H9 (cell line): ENCODE measurements at regions not wholly inside any gene's neighbourhood (a gene's known extent, or its start where the extent isn't known, plus 50 kb on each side); places are given as distances from the start of the nearest gene placed in this dataset.

Experiments
- DNase-seq: peaks from one replicate; pipeline ENCODE4 v3.0.0-alpha.2; 2017
- H2AFZ ChIP-seq: one replicate; pipeline ENCODE4 v1.6.1; 2013; ENCODE audit warnings: mild to moderate bottlenecking, low read length, control low read depth, moderate library complexity
- H2AK5ac ChIP-seq: 2 replicates; pipeline ENCODE4 v1.6.1; 2013; ENCODE audit warnings: low read length, control low read depth, mixed read lengths; ENCODE audit not compliant: insufficient read length
- H2BK120ac ChIP-seq: one replicate; pipeline ENCODE4 v1.6.1; 2013; ENCODE audit warnings: low read depth, mild to moderate bottlenecking, low read length, control low read depth, inconsistent platforms; ENCODE audit not compliant: poor library complexity, severe bottlenecking
- H2BK12ac ChIP-seq: 2 replicates; pipeline ENCODE4 v1.6.1; 2013; ENCODE audit warnings: low read length, control low read depth, mixed read lengths, low read depth; ENCODE audit not compliant: insufficient read length
- H2BK15ac ChIP-seq: 2 replicates; pipeline ENCODE4 v1.6.1; 2013; ENCODE audit warnings: low read depth, low read length, control low read depth
- H2BK20ac ChIP-seq: one replicate; pipeline ENCODE4 v1.6.1; 2013; ENCODE audit warnings: low read depth, mild to moderate bottlenecking, low read length, control low read depth, inconsistent platforms; ENCODE audit not compliant: poor library complexity, severe bottlenecking
- H2BK5ac ChIP-seq: 2 replicates; pipeline ENCODE4 v1.6.1; 2013; ENCODE audit warnings: low read length, control low read depth, mixed read lengths; ENCODE audit not compliant: insufficient read length
- H3K14ac ChIP-seq: 2 replicates; pipeline ENCODE4 v1.6.1; 2013; ENCODE audit warnings: low read length, control low read depth; ENCODE audit not compliant: insufficient read depth
- H3K18ac ChIP-seq: 2 replicates; pipeline ENCODE4 v1.6.1; 2013; ENCODE audit warnings: low read depth, mild to moderate bottlenecking, mixed read lengths, low read length, control low read depth; ENCODE audit not compliant: insufficient read length
- H3K23ac ChIP-seq: 2 replicates; pipeline ENCODE4 v1.6.1; 2013; ENCODE audit warnings: low read length, control low read depth, mixed read lengths, low read depth; ENCODE audit not compliant: insufficient read length
- H3K23me2 ChIP-seq: 2 replicates; pipeline ENCODE4 v1.6.1; 2013; ENCODE audit warnings: low read depth, mild to moderate bottlenecking, mixed read lengths, low read length, control low read depth; ENCODE audit not compliant: insufficient read length, poor library complexity, severe bottlenecking
- H3K27ac ChIP-seq: 2 replicates; pipeline ENCODE4 v1.5.1; 2013; ENCODE audit warnings: low read length, control low read depth, mixed read lengths, low read depth; ENCODE audit not compliant: insufficient read length
- H3K27me3 ChIP-seq: 2 replicates; pipeline ENCODE4 v1.6.1; 2013; ENCODE audit warnings: low read length, control low read depth, inconsistent platforms; ENCODE audit not compliant: insufficient read depth
- H3K4ac ChIP-seq: 2 replicates; pipeline ENCODE4 v1.6.1; 2013; ENCODE audit warnings: low read depth, mild to moderate bottlenecking, control low read depth, inconsistent platforms, low read length, moderate library complexity
- H3K4me1 ChIP-seq: 2 replicates; pipeline ENCODE4 v1.6.1; 2013; ENCODE audit warnings: low read length, control low read depth, inconsistent platforms; ENCODE audit not compliant: insufficient read depth
- H3K4me2 ChIP-seq: 2 replicates; pipeline ENCODE4 v1.6.1; 2013; ENCODE audit warnings: low read length, control low read depth, mixed read lengths; ENCODE audit not compliant: insufficient read length, insufficient read depth
- H3K56ac ChIP-seq: 2 replicates; pipeline ENCODE4 v1.6.1; 2013; ENCODE audit warnings: low read depth, mild to moderate bottlenecking, mixed read lengths, low read length, control low read depth; ENCODE audit not compliant: insufficient read length
- H3K79me1 ChIP-seq: 2 replicates; pipeline ENCODE4 v1.6.1; 2013; ENCODE audit warnings: low read depth, mild to moderate bottlenecking, moderate library complexity, low read length, control low read depth, inconsistent platforms; ENCODE audit not compliant: insufficient read depth, poor library complexity, severe bottlenecking
- H3K79me2 ChIP-seq: 2 replicates; pipeline ENCODE4 v1.6.1; 2013; ENCODE audit warnings: low read length, control low read depth, inconsistent platforms; ENCODE audit not compliant: insufficient read depth
- H3K9ac ChIP-seq: 2 replicates; pipeline ENCODE4 v1.6.1; 2013; ENCODE audit warnings: low read length, control low read depth, mixed read lengths; ENCODE audit not compliant: insufficient read length; ENCODE audit errors: extremely low read depth
- H3K9me3 ChIP-seq: one replicate; pipeline ENCODE4 v1.6.1; 2013; ENCODE audit warnings: low read depth, low read length, inconsistent platforms; ENCODE audit not compliant: control insufficient read depth
- H3T11ph ChIP-seq: one replicate; pipeline ENCODE4 v1.6.1; 2013; ENCODE audit warnings: mild to moderate bottlenecking, low read length, control low read depth, inconsistent platforms
- H4K20me1 ChIP-seq: one replicate; pipeline ENCODE4 v1.6.1; 2013; ENCODE audit not compliant: control insufficient read depth, insufficient read length, insufficient read depth
- H4K5ac ChIP-seq: 2 replicates; pipeline ENCODE4 v1.6.1; 2013; ENCODE audit warnings: low read depth, mild to moderate bottlenecking, mixed read lengths, low read length, control low read depth; ENCODE audit not compliant: insufficient read length
- H4K8ac ChIP-seq: replicated peaks from 2 replicates; pipeline ENCODE4 v1.6.1; 2013; ENCODE audit warnings: low read length, control low read depth, mixed read lengths, low read depth; ENCODE audit not compliant: insufficient read length
- H4K91ac ChIP-seq: 2 replicates; pipeline ENCODE4 v1.6.1; 2013; ENCODE audit warnings: low read depth, mild to moderate bottlenecking, moderate library complexity, mixed read lengths, low read length, control low read depth; ENCODE audit not compliant: insufficient read length
- H3K27ac Mint-ChIP-seq, 3 experiments: 2 replicates in 2 of 3; 3 replicates in 1 of 3; pipeline ENCODE4 v1.8.0; 2020 to 2021; ENCODE audit warnings: mixed read lengths in 3 of 3, mild to moderate bottlenecking in 1 of 3, moderate library complexity in 1 of 3
- H3K27me3 Mint-ChIP-seq: 2 replicates; pipeline ENCODE4 v1.8.0; 2021; ENCODE audit warnings: low read depth, mild to moderate bottlenecking, moderate library complexity, mixed read lengths
- H3K36me3 Mint-ChIP-seq, 3 experiments: 2 replicates in 2 of 3; 3 replicates in 1 of 3; pipeline ENCODE4 v1.8.0; 2020 to 2021; ENCODE audit warnings: low read depth in 3 of 3, mixed read lengths in 3 of 3; ENCODE audit not compliant: insufficient read depth in 1 of 3
- H3K4me1 Mint-ChIP-seq, 2 experiments: 2 replicates each; pipeline ENCODE4 v1.8.0; 2020; ENCODE audit warnings: mixed read lengths in 2 of 2
- H3K4me3 Mint-ChIP-seq, 2 experiments: 2 replicates in 1 of 2; 3 replicates in 1 of 2; pipeline ENCODE4 v1.8.0; 2020 to 2021; ENCODE audit warnings: mild to moderate bottlenecking in 2 of 2, mixed read lengths in 2 of 2, moderate library complexity in 1 of 2
- H3K9me3 Mint-ChIP-seq, 2 experiments: 2 replicates in 1 of 2; 3 replicates in 1 of 2; pipeline ENCODE4 v1.8.0; 2020; ENCODE audit warnings: mild to moderate bottlenecking in 2 of 2, mixed read lengths in 2 of 2, moderate library complexity in 1 of 2
- CTCF ChIP-seq: fragments of 200-600 bp; sonication (generic); conservative IDR thresholded peaks from 3 replicates; pipeline ENCODE4 v1.8.0; 2021; ENCODE audit warnings: antibody characterized with exemption, mild to moderate bottlenecking
- WGBS: extraction: QIAGEN DNeasy Blood & Tissue Kit; methylation state at CpG from one replicate; pipeline ENCODE4 v1.1.7; 2013; ENCODE audit warnings: missing lambda C conversion rate, low lambda C conversion rate, mixed read lengths; ENCODE audit not compliant: insufficient read length; ENCODE audit errors: extremely low coverage; 5-methylcytosine and 5-hydroxymethylcytosine counted together

GRCh38 chr12:29882846-29883245 is 99.1 kb upstream of the TMTC1 start:
- no peak overlapping the region for H2BK15ac ChIP-seq
- no peaks in the 10 kb centered on the region for H3K27me3 ChIP-seq
- no peak overlapping the region for H2BK20ac ChIP-seq
- no peaks in the 10 kb centered on the region for H3K79me2 ChIP-seq
- no peak overlapping the region for H4K91ac ChIP-seq
- H3K9ac ChIP-seq, result no peak overlapping the region
- no peak for TF ChIP-seq CTCF
- no peak for DNase-seq
- Mint-ChIP-seq H3K27ac (no peak overlapping the region), H3K27me3 (peaks cover 1% of the 10 kb centered on the region; the same call in 1 of the 2 replicates), H3K9me3 (peaks cover 30 to 40% of the 10 kb centered on the region in 2 experiments), H3K4me3 (no peak overlapping the region), H3K4me1 (peaks cover 46 to 47% of the 10 kb centered on the region in 2 experiments), H3K36me3 (peaks cover 19 to 39% (median 29%) of the 10 kb centered on the region in 3 experiments)
- H2AFZ ChIP-seq, result no peak overlapping the region
- no peaks in the 10 kb centered on the region for H4K20me1 ChIP-seq
- no peak overlapping the region for H2BK5ac ChIP-seq
- no peak overlapping the region for H3K4ac ChIP-seq
- H3K14ac ChIP-seq, result no peak overlapping the region
- H3K9me3 ChIP-seq, result no peaks in the 10 kb centered on the region
- H3K27ac ChIP-seq, result no peak overlapping the region
- no peak overlapping the region for H4K8ac ChIP-seq
- H3K4me2 ChIP-seq, result no peak overlapping the region
- no peaks in the 10 kb centered on the region for H3K23me2 ChIP-seq
- H3K4me1 ChIP-seq, result peaks cover 3% of the 10 kb centered on the region; the same call in 1 of the 2 replicates
- no peak overlapping the region for H3K18ac ChIP-seq
- H3K56ac ChIP-seq, result no peak overlapping the region
- H4K5ac ChIP-seq, result no peak overlapping the region
- H3K79me1 ChIP-seq, result no peaks in the 10 kb centered on the region
- H2AK5ac ChIP-seq, result no peak overlapping the region
- H3K23ac ChIP-seq, result no peak overlapping the region
- no CpG with 5 or more reads among the region's 2 CpGs for WGBS
- H2BK12ac ChIP-seq, result no peak overlapping the region
- H2BK120ac ChIP-seq, result no peak overlapping the region
- no peak overlapping the region for H3T11ph ChIP-seq
